Superior temporal gyrus (tissue), 1 donor: ENCODE measurements at regions not wholly inside any gene's neighbourhood (a gene's known extent, or its start where the extent isn't known, plus 50 kb on each side); places are given as distances from the start of the nearest gene placed in this dataset.
"Not testable (repeated sequence)": the region's sequence is repeated elsewhere in the genome, so short reads cannot be mapped to it uniquely, and the experiment has no call there.

ENCODE experiments used
- DNase-seq: peaks from one replicate; pipeline ENCODE4 v3.0.0-alpha.2; 2016; ENCODE audit errors: extremely low spot score

GRCh38 chr2:111287646-111288568, 167.2 kb downstream of the BCL2L11 start:
- not testable (repeated sequence) for DNase-seq

DNA sequence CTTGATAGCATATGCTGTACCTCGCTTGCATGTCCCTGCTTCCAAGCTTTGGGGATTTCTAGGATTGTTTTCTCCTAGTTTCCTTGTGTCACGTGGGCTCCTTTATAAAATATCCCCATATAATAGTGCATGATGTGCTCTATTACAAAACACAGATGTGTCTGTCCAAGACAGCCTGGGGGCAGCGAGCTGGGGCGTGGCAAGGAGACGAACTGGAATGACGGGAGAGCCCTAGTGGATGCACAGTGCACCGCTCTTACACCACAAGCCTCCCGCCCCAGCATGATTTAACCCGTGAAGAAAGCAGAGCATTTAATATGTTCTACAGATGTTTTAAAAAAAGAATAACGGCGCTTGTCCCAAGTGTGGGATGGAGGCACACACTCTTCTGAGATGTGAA, 169.7 kb downstream of the BCL2L11 start:
- not testable (repeated sequence) for DNase-seq

DNA sequence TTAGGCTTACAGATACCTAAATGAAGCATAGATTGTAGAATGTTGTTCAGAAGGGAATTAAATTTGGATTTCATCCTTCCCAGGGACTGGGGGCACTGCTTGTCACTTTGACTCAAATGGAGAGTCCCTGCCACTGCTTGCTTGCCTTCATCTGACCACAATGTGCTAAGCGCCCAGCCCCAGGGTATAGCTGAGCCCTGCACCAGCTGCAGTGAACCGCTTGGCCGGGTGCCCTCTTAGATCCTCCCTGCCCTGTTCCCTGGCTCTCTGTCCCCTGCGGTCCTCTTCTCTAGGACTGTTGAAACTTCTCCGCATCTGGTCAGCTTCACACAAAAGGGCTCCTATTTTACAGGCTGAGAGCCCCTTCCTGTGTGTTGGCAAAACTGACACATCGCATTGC, 170.9 kb downstream of the BCL2L11 start:
- not testable (repeated sequence) for DNase-seq

GRCh38 chr2:111292232-111292968, 171.7 kb downstream of the BCL2L11 start:
- DNase-seq: not testable (repeated sequence)

DNA sequence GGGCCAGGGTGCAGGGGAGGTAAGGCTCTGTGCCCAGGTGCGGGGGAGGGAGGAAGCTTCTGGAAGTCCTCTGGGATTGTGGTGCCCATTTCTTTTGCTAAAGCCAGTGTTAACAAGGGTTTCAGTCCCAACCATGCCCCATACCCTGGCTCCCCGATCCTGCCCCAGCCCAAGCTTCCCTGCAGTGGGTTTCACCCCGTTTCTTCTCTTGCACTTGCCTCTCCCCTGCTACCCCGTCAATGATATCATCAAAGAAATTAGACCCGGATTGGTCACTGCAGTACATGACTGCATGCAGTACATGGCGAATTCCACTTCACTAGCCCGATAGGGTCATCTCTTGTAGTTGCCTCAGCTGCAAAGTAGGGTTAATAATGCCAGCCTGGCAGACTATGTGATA, 174.0 kb downstream of the BCL2L11 start:
- not testable (repeated sequence) for DNase-seq

- not testable (repeated sequence) for DNase-seq
Observed at GRCh38 chr2:111296122-111296804, 175.5 kb downstream of the BCL2L11 start.

- DNase-seq: not testable (repeated sequence)
Observed at GRCh38 chr2:111297128-111297527, 176.4 kb downstream of the BCL2L11 start.

DNA sequence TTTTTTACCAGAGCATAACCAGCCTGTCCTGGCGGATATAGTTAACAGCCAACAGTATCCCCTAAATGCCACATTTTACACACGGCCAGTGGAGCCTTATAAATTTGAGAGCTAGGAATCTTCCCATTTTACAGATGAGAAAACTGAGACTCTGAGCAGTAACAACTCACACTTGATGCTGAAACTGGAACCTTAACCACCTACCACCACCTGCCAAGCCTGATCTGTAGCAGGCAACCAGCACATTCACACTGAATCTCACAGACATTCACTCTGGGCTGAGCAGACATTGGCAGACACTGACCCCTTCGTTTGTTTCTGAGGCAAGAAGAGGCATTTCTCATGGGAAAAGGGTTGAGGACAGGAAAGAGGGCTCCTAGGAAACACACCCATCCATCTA, 178.2 kb downstream of the BCL2L11 start:
- DNase-seq: not testable (repeated sequence)

DNA sequence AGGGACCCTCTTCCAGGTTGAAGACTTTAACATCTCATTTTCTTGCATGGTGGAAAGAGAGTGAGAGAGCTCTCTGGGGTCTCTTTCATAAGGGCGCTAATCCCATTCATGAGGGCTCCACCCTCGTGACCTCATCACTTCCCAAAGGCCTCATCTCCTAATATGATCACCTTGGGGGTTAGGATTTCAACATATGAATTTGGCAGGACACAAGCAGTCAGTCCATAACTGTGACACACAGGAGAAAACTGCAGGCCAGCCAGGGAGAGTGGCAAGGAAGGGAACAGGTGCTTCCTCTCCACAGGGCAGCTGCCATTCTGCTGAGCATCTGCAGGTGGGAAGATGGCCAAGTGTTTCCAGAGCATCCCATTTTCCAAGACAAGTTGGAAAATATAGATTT, 178.9 kb downstream of the BCL2L11 start:
- DNase-seq: not testable (repeated sequence)

DNA sequence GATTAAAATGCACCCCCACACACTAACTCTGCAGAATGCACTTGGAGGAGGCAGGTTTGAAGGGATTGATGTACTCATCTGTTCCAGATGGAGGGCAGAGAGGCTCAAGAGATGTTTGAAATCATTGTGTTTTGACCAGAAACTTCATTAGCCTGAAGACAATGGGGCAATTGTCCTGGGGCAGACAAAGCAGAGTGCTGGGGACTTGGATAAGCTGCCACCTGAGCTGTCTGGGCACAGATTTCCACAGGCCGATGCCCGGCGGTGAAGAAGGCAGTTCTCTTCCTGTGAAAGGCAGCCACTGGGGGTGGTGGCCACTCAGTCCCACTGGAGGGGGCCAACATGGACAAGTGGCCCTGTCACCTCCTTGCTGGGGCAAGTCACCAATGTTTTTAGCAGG, 181.0 kb downstream of the BCL2L11 start:
- not testable (repeated sequence) for DNase-seq

GRCh38 chr2:111302397-111303218, 181.9 kb downstream of the BCL2L11 start:
- not testable (repeated sequence) for DNase-seq

- not testable (repeated sequence) for DNase-seq
Observed at GRCh38 chr2:111307302-111307701, 186.6 kb downstream of the BCL2L11 start.

DNA sequence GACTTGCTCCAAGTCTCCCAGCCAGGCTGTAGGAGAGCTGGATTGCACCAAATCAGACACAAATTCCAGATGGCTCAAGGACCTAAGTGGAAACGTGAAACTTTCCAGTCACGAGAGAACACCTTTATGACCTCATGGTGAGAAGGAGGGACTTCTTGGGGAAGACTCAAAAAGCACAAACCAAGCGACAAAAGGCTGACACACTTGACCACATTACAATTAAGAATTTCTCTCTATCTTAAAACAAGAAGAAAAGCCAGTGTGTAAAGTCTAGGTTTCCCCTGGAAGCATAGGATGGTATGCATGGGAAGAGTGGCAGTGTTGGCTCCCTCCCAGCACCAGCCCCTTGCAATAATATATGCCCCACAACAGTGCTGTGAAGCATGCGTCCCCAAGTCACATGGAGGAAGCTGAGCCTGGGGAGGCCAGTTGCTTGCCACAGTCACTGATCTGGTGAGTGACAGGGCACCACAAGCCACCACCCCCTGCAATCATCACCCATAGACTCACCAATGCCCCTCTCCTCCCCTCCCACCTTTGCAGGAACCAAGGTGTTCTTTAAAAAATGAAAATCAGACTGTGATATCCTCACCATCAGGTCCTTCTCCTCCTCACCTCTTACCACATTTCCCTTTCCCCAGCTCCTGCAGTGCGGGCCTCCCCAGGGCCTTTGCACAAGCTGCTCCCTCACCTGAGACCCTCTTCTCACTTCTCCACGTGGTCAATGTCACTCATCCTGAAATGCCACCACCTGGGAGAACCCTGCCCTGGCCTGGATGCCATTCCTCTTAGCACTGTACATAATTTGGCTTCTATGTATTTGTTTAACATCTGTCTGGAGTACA, 188.7 kb downstream of the BCL2L11 start:
- DNase-seq: not testable (repeated sequence)

- DNase-seq: not testable (repeated sequence)
Observed at GRCh38 chr2:111310395-111310794, 189.7 kb downstream of the BCL2L11 start.

DNA sequence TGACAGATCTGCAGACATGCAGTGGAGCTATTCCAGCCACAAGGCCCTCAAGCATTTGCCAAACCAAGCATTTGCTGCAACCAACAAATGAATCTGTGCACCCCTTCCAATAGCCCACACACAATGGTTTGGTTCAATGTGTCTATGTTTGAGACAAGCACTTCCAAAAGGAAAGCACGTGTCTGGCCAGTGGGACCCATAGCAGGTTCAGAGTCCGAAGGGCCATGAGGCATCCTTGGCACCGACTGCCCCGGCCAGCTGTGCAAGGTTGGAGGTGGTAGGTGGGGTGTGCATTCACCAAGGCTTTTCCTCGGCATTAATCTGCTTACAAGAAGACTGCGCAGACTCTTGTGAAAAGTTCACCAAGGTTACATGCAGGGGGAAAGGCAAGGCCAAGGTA, 190.9 kb downstream of the BCL2L11 start:
- not testable (repeated sequence) for DNase-seq

DNA sequence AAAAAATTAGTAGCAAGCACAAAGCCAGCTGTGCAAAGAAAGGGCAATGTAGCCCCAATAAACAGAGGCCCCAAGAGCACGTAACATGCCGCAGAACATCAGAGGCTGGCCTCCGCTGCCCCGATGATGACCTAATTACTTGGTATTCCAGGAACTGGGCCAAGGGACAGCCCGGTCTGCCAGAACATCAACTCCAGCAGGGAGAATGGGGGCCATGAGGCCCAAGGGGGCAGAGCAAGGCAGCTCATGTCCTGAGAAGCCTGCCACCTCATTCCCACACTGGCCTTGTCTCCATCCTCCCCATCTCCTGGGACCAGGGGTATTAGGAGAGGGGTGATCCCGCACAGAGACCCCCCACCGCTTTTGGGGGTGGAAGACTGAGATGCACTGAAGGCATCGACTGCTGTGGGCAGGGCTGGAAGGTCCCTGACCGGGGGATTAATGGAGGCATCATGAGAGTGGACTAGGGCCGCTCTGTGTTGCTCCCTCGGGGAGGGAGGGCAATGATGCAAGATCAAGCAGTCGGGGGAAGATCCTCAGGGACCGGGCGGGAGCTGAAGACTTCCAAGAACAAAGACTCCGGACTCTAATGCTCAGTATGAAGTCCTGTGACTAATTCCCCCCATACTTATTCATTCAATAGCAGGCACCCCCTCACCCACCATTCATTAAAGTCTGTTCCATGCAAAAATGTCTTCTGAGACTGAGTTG, 192.3 kb downstream of the BCL2L11 start:
- peak; percentile 60 for DNase-seq

DNA sequence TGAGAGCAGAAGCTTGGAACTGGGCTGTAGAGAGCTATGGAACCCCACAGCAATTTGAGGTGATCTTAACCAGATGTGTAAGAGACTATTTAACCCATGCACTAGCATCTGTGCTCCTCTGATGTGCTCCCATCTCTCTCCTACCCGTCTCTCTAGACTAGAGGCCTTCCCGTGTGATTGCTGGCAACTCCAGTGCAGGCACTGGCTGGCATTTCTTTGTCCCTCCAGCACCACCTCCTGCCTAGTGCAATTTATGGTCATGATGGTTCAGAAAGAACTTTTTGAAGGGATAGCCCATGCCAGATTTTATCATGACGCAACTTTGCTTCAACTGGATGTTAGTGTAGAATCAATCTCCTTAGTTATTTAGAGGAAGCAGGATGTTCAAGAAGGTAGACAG, 193.0 kb downstream of the BCL2L11 start:
- peak; percentile 10 for DNase-seq

DNA sequence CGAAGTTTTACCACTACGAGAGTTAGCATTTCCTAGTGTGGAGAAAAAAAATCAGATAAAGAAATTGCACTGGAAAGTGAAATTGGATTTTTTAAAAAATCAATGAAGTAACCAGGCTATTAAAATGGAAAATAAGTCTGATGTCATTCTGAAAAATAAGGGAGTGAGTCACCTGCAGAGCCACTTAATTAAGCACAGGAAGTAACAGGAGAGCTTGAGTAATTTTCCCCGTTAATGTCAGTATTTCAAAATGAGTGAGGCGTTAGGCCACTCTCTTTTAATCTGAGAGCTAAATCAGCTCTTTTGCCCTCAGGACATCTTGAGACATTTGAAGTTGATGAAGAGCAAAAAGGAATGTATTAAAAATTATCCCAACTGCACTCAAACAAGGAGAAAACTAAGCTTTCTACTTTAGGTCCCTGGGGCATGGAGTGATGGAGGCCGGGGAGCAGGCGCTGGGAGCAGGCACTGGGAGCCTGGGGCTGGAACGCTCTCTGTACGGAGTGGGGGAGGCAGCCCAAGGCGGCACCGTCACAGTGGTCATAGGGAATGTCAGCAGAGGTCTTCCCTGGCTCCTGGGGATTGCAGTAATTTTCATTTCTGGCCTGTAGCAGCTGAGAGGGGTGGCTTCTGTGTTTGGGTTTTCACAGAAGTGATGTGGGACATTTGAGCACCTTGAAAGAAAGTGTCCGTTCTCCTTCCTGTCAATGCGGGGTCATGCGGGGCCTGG, 194.6 kb downstream of the BCL2L11 start:
- not testable (repeated sequence) for DNase-seq

GRCh38 chr2:111316221-111316741, 195.6 kb downstream of the BCL2L11 start:
- DNase-seq: not testable (repeated sequence)
